ENCODE measurements at regions not wholly inside any gene's neighbourhood (a gene's known extent, or its start where the extent isn't known, plus 50 kb on each side); places are given as distances from the start of the nearest gene placed in this dataset.

- no peak overlapping the region for H3K27ac Mint-ChIP-seq
- H3K36me3 Mint-ChIP-seq: no peaks in the 10 kb centered on the region
- H3K4me1 Mint-ChIP-seq: peaks cover 35% of the 10 kb centered on the region
- ATAC-seq (no peak), DNase-seq (ENCODE audit: low spot score in 2 of 2) (no peak)
- no peaks in the 10 kb centered on the region for H3K9me3 Mint-ChIP-seq
- H3K4me3 Mint-ChIP-seq: no peak overlapping the region
Observed at GRCh38 chr6:4603856-4604369, 172.3 kb upstream of the CDYL start.

- no peaks in the 10 kb centered on the region for H3K9me3 Mint-ChIP-seq
- H3K27ac Mint-ChIP-seq: no peak overlapping the region
- ATAC-seq (no peak), DNase-seq (ENCODE audit: low spot score in 2 of 2) (no peak)
- H3K36me3 Mint-ChIP-seq: no peaks in the 10 kb centered on the region
- H3K4me3 Mint-ChIP-seq: no peak overlapping the region
- peaks cover 28% of the 10 kb centered on the region for H3K4me1 Mint-ChIP-seq
Observed at GRCh38 chr6:4603291-4603690, 172.9 kb upstream of the CDYL start.

- Mint-ChIP-seq H3K27ac (no peak overlapping the region), H3K36me3 (no peaks in the 10 kb centered on the region), H3K4me1 (peaks cover 11% of the 10 kb centered on the region), H3K9me3 (no peaks in the 10 kb centered on the region), H3K4me3 (no peak overlapping the region)
- DNase-seq (ENCODE audit: low spot score in 2 of 2) (no peak), ATAC-seq (no peak)
Observed at GRCh38 chr6:4599924-4600323, 176.3 kb upstream of the CDYL start.

- Mint-ChIP-seq H3K9me3 (no peaks in the 10 kb centered on the region), H3K36me3 (no peaks in the 10 kb centered on the region), H3K27ac (no peak overlapping the region), H3K4me3 (no peak overlapping the region), H3K4me1 (peaks cover 15% of the 10 kb centered on the region)
- no peak for ATAC-seq
- no peak for DNase-seq (ENCODE audit: low spot score in 2 of 2)
Observed at GRCh38 chr6:4598384-4598995, 177.7 kb upstream of the CDYL start.

GRCh38 chr6:4593951-4594350 is 182.3 kb upstream of the CDYL start:
- Mint-ChIP-seq H3K4me1 (peaks cover 9% of the 10 kb centered on the region), H3K27ac (no peak overlapping the region), H3K9me3 (no peaks in the 10 kb centered on the region), H3K4me3 (no peak overlapping the region), H3K36me3 (no peaks in the 10 kb centered on the region)
- ATAC-seq (no peak), DNase-seq (ENCODE audit: low spot score in 2 of 2) (no peak)

GRCh38 chr6:4592026-4592425 is 184.2 kb upstream of the CDYL start:
- Mint-ChIP-seq H3K27ac (no peak overlapping the region), H3K36me3 (no peaks in the 10 kb centered on the region), H3K4me1 (peaks cover 9% of the 10 kb centered on the region), H3K9me3 (no peaks in the 10 kb centered on the region), H3K4me3 (no peak overlapping the region)
- ATAC-seq (no peak), DNase-seq (ENCODE audit: low spot score in 2 of 2) (no peak)

- H3K4me1 Mint-ChIP-seq: peaks cover 9% of the 10 kb centered on the region
- H3K9me3 Mint-ChIP-seq: no peaks in the 10 kb centered on the region
- H3K4me3 Mint-ChIP-seq: no peak overlapping the region
- DNase-seq (ENCODE audit: low spot score in 2 of 2): no peak
- no peak overlapping the region for H3K27ac Mint-ChIP-seq
- ATAC-seq: no peak
- no peaks in the 10 kb centered on the region for H3K36me3 Mint-ChIP-seq
Observed at GRCh38 chr6:4591218-4591617, 185.0 kb upstream of the CDYL start.

GRCh38 chr6:4589295-4589694 is 186.9 kb upstream of the CDYL start:
- Mint-ChIP-seq H3K4me3 (no peak overlapping the region), H3K36me3 (no peaks in the 10 kb centered on the region)
- DNase-seq (ENCODE audit: low spot score in 2 of 2): no peak

GRCh38 chr6:4588581-4588980 is 187.6 kb upstream of the CDYL start:
- Mint-ChIP-seq H3K36me3 (no peaks in the 10 kb centered on the region), H3K4me3 (no peak overlapping the region), H3K4me1 (peaks cover under 1% of the 10 kb centered on the region), H3K9me3 (no peaks in the 10 kb centered on the region), H3K27ac (no peak overlapping the region)
- ATAC-seq (no peak), DNase-seq (ENCODE audit: low spot score in 2 of 2) (no peak)

More at GRCh38 chr6:4589295-4589694, 186.9 kb upstream of the CDYL start:
- peaks cover 7% of the 10 kb centered on the region for H3K4me1 Mint-ChIP-seq
- no peak for ATAC-seq
- no peaks in the 10 kb centered on the region for H3K9me3 Mint-ChIP-seq
- H3K27ac Mint-ChIP-seq: no peak overlapping the region

GRCh38 chr6:4588163-4588562 is 188.0 kb upstream of the CDYL start:
- DNase-seq (ENCODE audit: low spot score in 2 of 2) (no peak), ATAC-seq (no peak)
- no peaks in the 10 kb centered on the region for H3K36me3 Mint-ChIP-seq
- no peak overlapping the region for H3K27ac Mint-ChIP-seq
- H3K4me1 Mint-ChIP-seq: no peaks in the 10 kb centered on the region
- no peak overlapping the region for H3K4me3 Mint-ChIP-seq
- no peaks in the 10 kb centered on the region for H3K9me3 Mint-ChIP-seq

GRCh38 chr6:4587171-4587570 is 189.0 kb upstream of the CDYL start:
- DNase-seq (ENCODE audit: low spot score in 2 of 2): no peak
- no peaks in the 10 kb centered on the region for H3K4me1 Mint-ChIP-seq
- no peaks in the 10 kb centered on the region for H3K36me3 Mint-ChIP-seq
- H3K9me3 Mint-ChIP-seq: no peaks in the 10 kb centered on the region
- no peak overlapping the region for H3K4me3 Mint-ChIP-seq
- H3K27ac Mint-ChIP-seq: no peak overlapping the region
- no peak for ATAC-seq

GRCh38 chr6:4586469-4586859 is 189.7 kb upstream of the CDYL start:
- no peak for ATAC-seq
- Mint-ChIP-seq H3K36me3 (no peaks in the 10 kb centered on the region), H3K27ac (no peak overlapping the region), H3K9me3 (no peaks in the 10 kb centered on the region), H3K4me1 (no peaks in the 10 kb centered on the region), H3K4me3 (no peak overlapping the region)
- no peak for DNase-seq (ENCODE audit: low spot score in 2 of 2)

GRCh38 chr6:4585682-4586468 is 190.3 kb upstream of the CDYL start:
- no peak overlapping the region for H3K4me3 Mint-ChIP-seq
- H3K9me3 Mint-ChIP-seq: no peaks in the 10 kb centered on the region
- H3K4me1 Mint-ChIP-seq: no peaks in the 10 kb centered on the region
- ATAC-seq: no peak
- H3K27ac Mint-ChIP-seq: no peak overlapping the region
- no peaks in the 10 kb centered on the region for H3K36me3 Mint-ChIP-seq
- no peak for DNase-seq (ENCODE audit: low spot score in 2 of 2)

GRCh38 chr6:4584801-4585200 is 191.4 kb upstream of the CDYL start:
- no peak overlapping the region for H3K27ac Mint-ChIP-seq
- no peak overlapping the region for H3K4me3 Mint-ChIP-seq
- no peaks in the 10 kb centered on the region for H3K36me3 Mint-ChIP-seq
- no peaks in the 10 kb centered on the region for H3K4me1 Mint-ChIP-seq
- H3K9me3 Mint-ChIP-seq: no peaks in the 10 kb centered on the region
- no peak for ATAC-seq
- DNase-seq (ENCODE audit: low spot score in 2 of 2): no peak

- ATAC-seq (no peak), DNase-seq (ENCODE audit: low spot score in 2 of 2) (no peak)
- Mint-ChIP-seq H3K9me3 (no peaks in the 10 kb centered on the region), H3K4me3 (no peak overlapping the region), H3K4me1 (no peaks in the 10 kb centered on the region), H3K27ac (no peak overlapping the region), H3K36me3 (no peaks in the 10 kb centered on the region)
Observed at GRCh38 chr6:4582506-4583417, 193.4 kb upstream of the CDYL start.
